Pancreas (tissue), 10 donors: ENCODE measurements at regions not wholly inside any gene's neighbourhood (a gene's known extent, or its start where the extent isn't known, plus 50 kb on each side); places are given as distances from the start of the nearest gene placed in this dataset.

ENCODE experiments used
- ATAC-seq, 4 donors: fragments of 200-7000 bp; cut with Tn5 transposase; one replicate each; pipeline versions ENCODE4 v1.8.0 to v1.9.1; 2020; ENCODE audit warnings: mild to moderate bottlenecking in 4 of 4, moderate library complexity in 4 of 4
- DNase-seq, 6 donors: peaks; one replicate each; pipeline ENCODE4 v3.0.0-alpha.2; 2020
- FAIRE-seq: peaks from 2 replicates; lab custom pipeline; 2012; peaks lifted over from hg19 to GRCh38; lab: Jason Lieb, UNC
- H3K27ac ChIP-seq, 4 donors: fragments of 200-600 bp; sonication (generic); 1 replicate in 3 of 4; 2 replicates in 1 of 4; pipeline versions ENCODE4 v1.5.0 to v1.8.0; 2020
- H3K27me3 ChIP-seq, 4 donors: fragments of 200-600 bp; one replicate each; pipeline ENCODE4 v1.8.0; 2021
- H3K36me3 ChIP-seq, 3 donors: fragments of 200-600 bp; sonication (generic) in 1 of 3; one replicate each; pipeline versions ENCODE4 v1.5.0 to v1.8.0; 2020 to 2021
- H3K4me1 ChIP-seq, 3 donors: fragments of 200-600 bp; one replicate each; pipeline ENCODE4 v1.8.0; 2021
- H3K4me3 ChIP-seq, 4 donors: fragments of 200-600 bp; sonication (generic) in 2 of 4; one replicate each; pipeline versions ENCODE4 v1.5.0 to v1.8.0; 2020 to 2021
- H3K9me3 ChIP-seq, 4 donors: fragments of 200-600 bp; one replicate each; pipeline ENCODE4 v1.8.0; 2021
- WGBS, 2 donors: extraction: QIAGEN DNeasy Blood & Tissue Kit; methylation state at CpG; one replicate each; pipeline ENCODE4 v1.1.7; 2013; 5-methylcytosine and 5-hydroxymethylcytosine counted together
- intact Hi-C, 3 donors: fragments of 100-400 bp; cut with DNase I; formaldehyde crosslinking; loops; one replicate each; pipeline versions ENCODE4 v1.11.1 to v1.14.2; 2022
- TF ChIP-seq, protein P1 (sequence below), 4 donors: fragments of 200-600 bp; sonication (generic) in 3 of 4; IDR thresholded peaks; one replicate each; pipeline versions ENCODE4 v1.5.0 to v1.8.0; 2021; ENCODE audit warnings: antibody characterized with exemption in 4 of 4
- donor health status: healthy with polysubstance abuse.
- donor health status: DM: no; HTN: no; CAD: no; lungs with moderate emphysema.
- donor health status: DM: no; HTN: no; CAD: no.
- donor health status: control.
- donor health status: control.
- donor health status: Bipolar disorder and iron deficiency.
- donor health status: DM: yes; HTN: yes; CAD: no.
- donor health status: DM: no; HTN: no; CAD: no.
- donor health status: DM: no; HTN: no; CAD: no.
- donor health status: DM: yes; HTN: yes; CAD: no.

GRCh38 chr9:4402501-4402900 lies 87.8 kb upstream of the SLC1A1 start:
- TF ChIP-seq, protein P1, sequence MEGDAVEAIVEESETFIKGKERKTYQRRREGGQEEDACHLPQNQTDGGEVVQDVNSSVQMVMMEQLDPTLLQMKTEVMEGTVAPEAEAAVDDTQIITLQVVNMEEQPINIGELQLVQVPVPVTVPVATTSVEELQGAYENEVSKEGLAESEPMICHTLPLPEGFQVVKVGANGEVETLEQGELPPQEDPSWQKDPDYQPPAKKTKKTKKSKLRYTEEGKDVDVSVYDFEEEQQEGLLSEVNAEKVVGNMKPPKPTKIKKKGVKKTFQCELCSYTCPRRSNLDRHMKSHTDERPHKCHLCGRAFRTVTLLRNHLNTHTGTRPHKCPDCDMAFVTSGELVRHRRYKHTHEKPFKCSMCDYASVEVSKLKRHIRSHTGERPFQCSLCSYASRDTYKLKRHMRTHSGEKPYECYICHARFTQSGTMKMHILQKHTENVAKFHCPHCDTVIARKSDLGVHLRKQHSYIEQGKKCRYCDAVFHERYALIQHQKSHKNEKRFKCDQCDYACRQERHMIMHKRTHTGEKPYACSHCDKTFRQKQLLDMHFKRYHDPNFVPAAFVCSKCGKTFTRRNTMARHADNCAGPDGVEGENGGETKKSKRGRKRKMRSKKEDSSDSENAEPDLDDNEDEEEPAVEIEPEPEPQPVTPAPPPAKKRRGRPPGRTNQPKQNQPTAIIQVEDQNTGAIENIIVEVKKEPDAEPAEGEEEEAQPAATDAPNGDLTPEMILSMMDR (IDR thresholded peaks at IDR 0.05) = no peak
- no peaks in the 10 kb centered on the region for H3K36me3 ChIP-seq
- ATAC-seq (no peak), DNase-seq (no peak), FAIRE-seq (no peak)
- H3K27ac ChIP-seq = no peak overlapping the region
- intact Hi-C loops = no loop called here
- H3K4me1 ChIP-seq = no peaks in the 10 kb centered on the region
- H3K9me3 ChIP-seq = no peaks in the 10 kb centered on the region
- H3K27me3 ChIP-seq = no peaks in the 10 kb centered on the region
- H3K4me3 ChIP-seq = no peak overlapping the region

DNA sequence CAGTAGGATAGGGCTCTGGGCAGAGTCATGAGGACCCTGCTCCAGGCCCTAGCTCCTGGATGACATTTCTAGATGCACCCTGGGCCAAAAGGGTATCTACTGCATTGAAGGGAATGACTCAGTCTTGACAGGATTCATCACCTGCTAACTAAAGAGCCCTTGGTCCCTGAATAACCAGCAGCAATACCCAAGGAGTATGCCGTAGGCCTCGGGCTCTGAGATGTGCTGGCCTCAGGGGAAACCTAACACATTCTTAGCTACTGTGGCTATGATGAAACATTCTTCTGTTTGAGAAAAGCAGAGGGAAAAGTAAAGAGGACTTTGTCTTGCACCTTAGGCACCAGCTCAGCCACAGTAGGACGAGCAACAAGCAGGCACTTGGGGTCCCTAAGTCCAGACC lies 89.5 kb upstream of the SLC1A1 start:
- no peak for ATAC-seq
- no peaks in the 10 kb centered on the region for H3K4me1 ChIP-seq
- no peak for DNase-seq
- H3K27ac ChIP-seq = no peak overlapping the region
- 81 to 82% methylated on average over 3 of the region's 3 CpGs for WGBS, 2 donors
- H3K4me3 ChIP-seq = no peak overlapping the region
- H3K9me3 ChIP-seq = no peaks in the 10 kb centered on the region
- intact Hi-C loops = no loop called here
- no peaks in the 10 kb centered on the region for H3K27me3 ChIP-seq
- TF ChIP-seq, protein P1 (IDR thresholded peaks at IDR 0.05) = no peak
- no peaks in the 10 kb centered on the region for H3K36me3 ChIP-seq
- FAIRE-seq = no peak

DNA sequence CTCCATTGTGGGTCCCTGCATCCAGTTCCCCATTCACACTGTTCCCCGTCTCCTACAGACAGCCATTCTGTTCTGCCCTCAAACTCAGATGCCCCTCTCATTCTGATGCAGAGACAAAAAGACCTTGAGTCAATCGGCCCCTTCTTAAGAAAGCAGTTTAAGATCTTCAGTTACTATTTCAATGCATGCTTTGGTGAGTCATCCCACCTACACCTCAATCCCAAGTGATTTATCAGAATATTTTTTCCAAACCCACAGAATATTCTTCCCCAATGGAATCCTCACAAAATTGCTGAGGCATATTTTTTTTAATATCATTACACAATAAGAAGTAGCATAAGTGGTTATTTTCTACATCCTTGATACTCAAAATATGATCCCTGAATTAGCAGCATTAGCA lies 92.4 kb upstream of the SLC1A1 start:
- Histone ChIP-seq H3K9me3 (no peaks in the 10 kb centered on the region), H3K36me3 (no peaks in the 10 kb centered on the region), H3K4me1 (no peaks in the 10 kb centered on the region), H3K4me3 (no peak overlapping the region), H3K27ac (no peak overlapping the region), H3K27me3 (no peaks in the 10 kb centered on the region)
- FAIRE-seq (no peak), DNase-seq (no peak), ATAC-seq (no peak)
- intact Hi-C loops = no loop called here
- TF ChIP-seq, protein P1 (IDR thresholded peaks at IDR 0.05) = no peak
- WGBS, 2 donors = 57 to 64% methylated on average over 2 of the region's 2 CpGs

GRCh38 chr9:4393806-4394523 lies 94.1 kb upstream of the GLIS3 start:
- no peak for DNase-seq
- Histone ChIP-seq H3K4me1 (no peaks in the 10 kb centered on the region), H3K9me3 (no peaks in the 10 kb centered on the region), H3K36me3 (no peaks in the 10 kb centered on the region), H3K4me3 (no peak overlapping the region), H3K27me3 (no peaks in the 10 kb centered on the region), H3K27ac (no peak overlapping the region)
- 74 to 86% methylated on average over 4 of the region's 4 CpGs for WGBS, 2 donors
- FAIRE-seq = no peak
- no peak for ATAC-seq
- TF ChIP-seq, protein P1 (IDR thresholded peaks at IDR 0.05) = no peak
- intact Hi-C loops = no loop called here

- no peak for FAIRE-seq
- intact Hi-C loops = no loop called here
- no peak for ATAC-seq
- TF ChIP-seq, protein P1 (IDR thresholded peaks at IDR 0.05) = no peak
- H3K9me3 ChIP-seq = no peaks in the 10 kb centered on the region
- 55 to 63% methylated on average over 4 of the region's 4 CpGs for WGBS, 2 donors
- no peak for DNase-seq
- H3K27me3 ChIP-seq = no peaks in the 10 kb centered on the region
- no peaks in the 10 kb centered on the region for H3K36me3 ChIP-seq
- no peaks in the 10 kb centered on the region for H3K4me1 ChIP-seq
- H3K4me3 ChIP-seq = no peak overlapping the region
- H3K27ac ChIP-seq = no peak overlapping the region
Observed at GRCh38 chr9:4389755-4390154, 89.9 kb upstream of the GLIS3 start.
